Activated CD4-positive, alpha-beta T cell treated with anti-CD3 and anti-CD28 coated beads, Interleukin-2, amount 10 ng/mL, durations not matched to agents 24 days and 14 days (primary cell): ENCODE measurements at regions not wholly inside any gene's neighbourhood (a gene's known extent, or its start where the extent isn't known, plus 50 kb on each side); places are given as distances from the start of the nearest gene placed in this dataset.
"Not testable (repeated sequence)": the region's sequence is repeated elsewhere in the genome, so short reads cannot be mapped to it uniquely, and the experiment has no call there.

Experiments used
- DNase-seq: peaks from one replicate; pipeline ENCODE4 v3.0.0; 2022
- H3K27ac Mint-ChIP-seq: one replicate; pipeline ENCODE4 v1.8.0; 2022; ENCODE audit warnings: mild to moderate bottlenecking, mixed read lengths
- H3K27me3 Mint-ChIP-seq: one replicate; pipeline ENCODE4 v1.8.0; 2022; ENCODE audit warnings: mixed read lengths
- H3K36me3 Mint-ChIP-seq: one replicate; pipeline ENCODE4 v1.8.0; 2022; ENCODE audit warnings: low read depth, mild to moderate bottlenecking, mixed read lengths
- H3K4me1 Mint-ChIP-seq: one replicate; pipeline ENCODE4 v1.8.0; 2021; ENCODE audit warnings: mixed read lengths
- H3K4me3 Mint-ChIP-seq: one replicate; pipeline ENCODE4 v1.8.0; 2022; ENCODE audit warnings: mild to moderate bottlenecking, moderate library complexity, mixed read lengths
- H3K9me3 Mint-ChIP-seq: one replicate; pipeline ENCODE4 v1.8.0; 2021; ENCODE audit warnings: mixed read lengths
- intact Hi-C: fragments of 100-400 bp; cut with micrococcal nuclease; formaldehyde crosslinking; loops from one replicate; pipeline ENCODE4 v1.15.1; 2023

- Mint-ChIP-seq H3K4me3 (no peak overlapping the region), H3K36me3 (no peaks in the 10 kb centered on the region), H3K9me3 (peaks cover 9% of the 10 kb centered on the region), H3K4me1 (no peaks in the 10 kb centered on the region), H3K27ac (no peak overlapping the region), H3K27me3 (no peaks in the 10 kb centered on the region)
- intact Hi-C loops, result no loop called here
- no peak for DNase-seq
Measured at GRCh38 chr11:29634744-29635143, 382.1 kb downstream of the KCNA4 start.

GRCh38 chr11:29634244-29634643 lies 382.6 kb downstream of the KCNA4 start:
- H3K4me1 Mint-ChIP-seq, result no peaks in the 10 kb centered on the region
- intact Hi-C loops, result no loop called here
- H3K9me3 Mint-ChIP-seq, result peaks cover 9% of the 10 kb centered on the region
- no peaks in the 10 kb centered on the region for H3K36me3 Mint-ChIP-seq
- H3K27me3 Mint-ChIP-seq, result no peaks in the 10 kb centered on the region
- no peak overlapping the region for H3K27ac Mint-ChIP-seq
- no peak overlapping the region for H3K4me3 Mint-ChIP-seq
- DNase-seq, result no peak

DNA sequence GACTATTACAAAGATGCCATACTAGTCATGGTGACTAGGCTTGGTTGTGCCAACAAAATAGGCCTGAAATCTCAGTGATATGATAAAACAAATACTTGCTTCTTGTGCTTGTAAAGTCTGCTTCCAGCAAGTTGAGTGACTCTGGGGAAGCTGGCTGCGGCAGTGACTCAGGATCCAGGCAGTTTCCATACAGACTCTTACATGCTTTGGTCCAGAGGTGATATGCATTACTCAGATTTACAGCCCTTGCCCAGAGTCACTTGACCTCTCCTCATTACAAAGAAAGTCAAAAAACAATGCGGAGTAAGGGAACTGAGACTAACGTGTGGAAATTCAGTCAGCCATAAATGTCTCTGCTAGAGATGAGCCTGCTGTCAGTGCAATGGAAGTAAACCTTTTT lies 387.5 kb downstream of the KCNA4 start:
- Mint-ChIP-seq H3K36me3 (no peaks in the 10 kb centered on the region), H3K4me3 (no peak overlapping the region), H3K27me3 (no peaks in the 10 kb centered on the region), H3K4me1 (no peaks in the 10 kb centered on the region), H3K27ac (no peak overlapping the region), H3K9me3 (peaks cover 13% of the 10 kb centered on the region)
- intact Hi-C loops, result no loop called here
- DNase-seq, result no peak

DNA sequence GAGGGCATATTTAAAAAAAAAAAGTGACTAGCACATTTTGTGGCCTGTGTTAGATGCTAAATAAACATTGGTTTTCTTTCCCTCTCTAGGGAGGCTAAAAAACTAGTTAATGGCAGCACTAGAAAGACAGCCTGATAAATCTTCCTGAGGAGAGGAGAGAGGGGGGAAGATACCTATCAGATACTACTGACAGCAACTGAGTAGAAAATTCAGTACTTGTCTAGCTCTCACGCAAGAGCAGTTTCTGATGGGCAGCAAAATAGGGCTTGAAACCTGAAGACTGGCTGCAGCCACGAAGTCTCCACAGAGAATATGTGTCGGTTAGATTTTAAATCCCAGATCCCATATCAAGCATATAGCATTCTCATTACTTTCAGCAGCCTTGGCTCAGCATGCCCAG lies 388.2 kb downstream of the KCNA4 start:
- no peaks in the 10 kb centered on the region for H3K27me3 Mint-ChIP-seq
- intact Hi-C loops, result no loop called here
- peaks cover 13% of the 10 kb centered on the region for H3K9me3 Mint-ChIP-seq
- no peak for DNase-seq
- H3K36me3 Mint-ChIP-seq, result no peaks in the 10 kb centered on the region
- no peak overlapping the region for H3K4me3 Mint-ChIP-seq
- no peak overlapping the region for H3K27ac Mint-ChIP-seq
- H3K4me1 Mint-ChIP-seq, result no peaks in the 10 kb centered on the region

DNA sequence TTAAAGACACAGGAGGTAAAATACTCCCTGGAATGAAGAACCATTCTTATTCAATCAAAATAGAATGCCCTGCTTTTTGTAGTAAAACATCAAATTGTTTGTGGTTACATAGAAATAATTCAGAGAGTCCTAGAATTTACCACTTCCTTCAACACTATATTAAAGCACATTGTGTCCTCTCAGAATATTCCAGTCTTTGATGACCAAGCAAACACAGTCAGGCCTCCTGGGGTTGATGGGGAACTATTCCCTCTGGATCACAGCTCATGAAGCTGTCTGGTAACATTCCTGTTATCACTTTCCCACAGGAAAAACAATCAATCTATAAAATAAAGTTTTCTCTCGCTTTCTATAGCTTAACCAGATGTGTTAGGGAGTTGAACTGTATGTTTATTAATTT lies 389.3 kb downstream of the KCNA4 start:
- Mint-ChIP-seq H3K4me1 (no peaks in the 10 kb centered on the region), H3K4me3 (no peak overlapping the region), H3K36me3 (no peaks in the 10 kb centered on the region), H3K27ac (no peak overlapping the region), H3K27me3 (no peaks in the 10 kb centered on the region), H3K9me3 (peaks cover 13% of the 10 kb centered on the region)
- DNase-seq, result no peak
- intact Hi-C loops, result no loop called here

GRCh38 chr11:29623144-29623722 lies 393.6 kb downstream of the KCNA4 start:
- Mint-ChIP-seq H3K36me3 (no peaks in the 10 kb centered on the region), H3K27ac (no peak overlapping the region), H3K9me3 (peaks cover 4% of the 10 kb centered on the region), H3K27me3 (no peaks in the 10 kb centered on the region), H3K4me1 (no peaks in the 10 kb centered on the region), H3K4me3 (no peak overlapping the region)
- DNase-seq, result no peak
- intact Hi-C loops, result no loop called here

- Mint-ChIP-seq H3K27me3 (no peaks in the 10 kb centered on the region), H3K9me3 (no peaks in the 10 kb centered on the region), H3K27ac (no peak overlapping the region), H3K36me3 (no peaks in the 10 kb centered on the region), H3K4me1 (no peaks in the 10 kb centered on the region), H3K4me3 (no peak overlapping the region)
- DNase-seq, result no peak
- intact Hi-C loops, result no loop called here
Measured at GRCh38 chr11:29616611-29617010, 400.2 kb downstream of the KCNA4 start.

- H3K9me3 Mint-ChIP-seq, result no peaks in the 10 kb centered on the region
- H3K27ac Mint-ChIP-seq, result no peak overlapping the region
- DNase-seq, result no peak
- H3K36me3 Mint-ChIP-seq, result no peaks in the 10 kb centered on the region
- no peaks in the 10 kb centered on the region for H3K27me3 Mint-ChIP-seq
- H3K4me3 Mint-ChIP-seq, result no peak overlapping the region
- H3K4me1 Mint-ChIP-seq, result no peaks in the 10 kb centered on the region
- intact Hi-C loops, result no loop called here
Measured at GRCh38 chr11:29612423-29612822, 404.4 kb downstream of the KCNA4 start.

DNA sequence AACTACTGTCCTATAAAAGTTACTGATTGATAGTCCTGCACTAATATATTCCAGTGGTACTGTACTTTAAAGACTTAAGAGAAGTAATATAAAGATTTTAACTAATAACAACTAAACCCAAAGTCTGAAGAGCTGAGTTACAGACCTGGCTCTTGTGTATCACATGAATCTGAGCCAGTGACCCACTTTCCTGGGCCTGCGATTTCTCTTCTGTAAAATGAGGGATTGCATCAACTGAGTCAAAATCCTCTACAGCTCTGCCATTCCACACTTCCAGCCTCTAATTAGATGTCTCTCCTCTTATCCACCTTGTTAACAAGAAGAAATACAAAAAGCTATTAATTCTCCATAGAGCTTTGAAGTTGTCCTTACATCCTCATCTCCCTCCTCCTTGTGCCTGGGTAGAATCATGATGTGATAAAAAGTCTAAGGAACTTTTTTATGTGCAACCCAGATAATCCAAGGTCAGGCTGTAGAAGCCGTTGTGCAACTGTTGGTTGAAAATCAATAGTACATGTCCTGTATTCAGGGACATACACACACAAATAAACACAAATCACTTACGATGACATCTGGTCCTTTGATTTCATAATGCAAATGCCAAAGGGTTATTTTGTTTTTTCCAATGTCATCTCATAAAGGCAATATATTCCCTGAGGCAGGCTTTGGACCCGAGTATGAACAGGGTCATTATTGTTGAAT lies 410.3 kb downstream of the KCNA4 start:
- no peaks in the 10 kb centered on the region for H3K27me3 Mint-ChIP-seq
- no peak for DNase-seq
- H3K36me3 Mint-ChIP-seq, result no peaks in the 10 kb centered on the region
- intact Hi-C loops, result no loop called here
- H3K4me1 Mint-ChIP-seq, result no peaks in the 10 kb centered on the region
- peaks cover 6% of the 10 kb centered on the region for H3K9me3 Mint-ChIP-seq
- no peak overlapping the region for H3K4me3 Mint-ChIP-seq
- no peak overlapping the region for H3K27ac Mint-ChIP-seq

GRCh38 chr11:29600151-29600575 lies 416.7 kb downstream of the KCNA4 start:
- H3K27ac Mint-ChIP-seq, intact Hi-C loops, H3K4me1 Mint-ChIP-seq, H3K27me3 Mint-ChIP-seq, H3K36me3 Mint-ChIP-seq, DNase-seq, H3K4me3 Mint-ChIP-seq: not testable (repeated sequence)
- H3K9me3 Mint-ChIP-seq, result peaks cover 15% of the 10 kb centered on the region

GRCh38 chr11:29584342-29584741 lies 432.5 kb downstream of the KCNA4 start:
- Mint-ChIP-seq H3K4me3 (no peak overlapping the region), H3K27me3 (no peaks in the 10 kb centered on the region), H3K36me3 (no peaks in the 10 kb centered on the region), H3K9me3 (peaks cover 12% of the 10 kb centered on the region), H3K4me1 (no peaks in the 10 kb centered on the region), H3K27ac (no peak overlapping the region)
- no peak for DNase-seq
- intact Hi-C loops, result no loop called here

DNA sequence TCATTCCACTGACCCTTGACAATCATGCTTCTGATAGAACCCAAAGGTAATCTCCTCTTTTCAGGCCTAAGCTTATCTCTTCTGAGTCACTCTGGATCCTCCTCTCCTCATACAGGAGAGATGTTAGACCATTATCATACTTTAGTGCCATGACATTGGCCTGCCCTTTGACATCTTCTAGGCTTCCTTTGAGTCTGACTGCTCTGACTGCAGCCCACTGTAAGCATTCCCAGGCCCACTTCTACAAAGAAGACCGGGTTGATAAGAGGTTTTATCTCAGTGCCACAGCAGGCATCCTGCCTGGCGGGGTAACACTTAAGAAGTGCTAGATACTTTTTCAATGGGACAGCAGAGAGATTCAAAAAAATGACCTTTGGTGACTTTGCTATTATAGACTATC lies 438.0 kb downstream of the KCNA4 start:
- Mint-ChIP-seq H3K27ac (no peak overlapping the region), H3K36me3 (no peaks in the 10 kb centered on the region), H3K9me3 (peaks cover 16% of the 10 kb centered on the region), H3K4me3 (no peak overlapping the region), H3K4me1 (no peaks in the 10 kb centered on the region), H3K27me3 (no peaks in the 10 kb centered on the region)
- intact Hi-C loops, result no loop called here
- no peak for DNase-seq

DNA sequence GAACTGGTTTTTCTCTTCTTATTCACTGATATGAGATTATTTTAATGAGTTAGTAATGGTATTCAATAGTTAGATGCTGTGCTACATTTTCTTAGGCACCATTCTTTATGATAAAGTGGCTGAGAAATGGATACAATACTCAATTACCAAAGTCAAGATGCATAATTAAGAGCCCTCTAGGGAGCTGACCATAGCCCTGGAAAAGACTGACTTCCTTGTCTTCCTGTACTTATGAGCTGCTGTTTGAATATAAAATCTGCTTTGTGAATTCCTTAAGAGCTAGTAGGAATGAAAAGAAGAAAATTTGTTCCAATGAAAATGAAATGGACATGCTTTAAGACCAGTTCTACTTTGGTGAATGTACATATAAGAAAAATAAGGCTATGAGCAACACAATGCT lies 452.3 kb downstream of the KCNA4 start:
- Mint-ChIP-seq H3K9me3 (no peaks in the 10 kb centered on the region), H3K4me3 (no peak overlapping the region), H3K4me1 (no peaks in the 10 kb centered on the region), H3K27ac (no peak overlapping the region), H3K36me3 (no peaks in the 10 kb centered on the region), H3K27me3 (no peaks in the 10 kb centered on the region)
- DNase-seq, result no peak
- intact Hi-C loops, result no loop called here

DNA sequence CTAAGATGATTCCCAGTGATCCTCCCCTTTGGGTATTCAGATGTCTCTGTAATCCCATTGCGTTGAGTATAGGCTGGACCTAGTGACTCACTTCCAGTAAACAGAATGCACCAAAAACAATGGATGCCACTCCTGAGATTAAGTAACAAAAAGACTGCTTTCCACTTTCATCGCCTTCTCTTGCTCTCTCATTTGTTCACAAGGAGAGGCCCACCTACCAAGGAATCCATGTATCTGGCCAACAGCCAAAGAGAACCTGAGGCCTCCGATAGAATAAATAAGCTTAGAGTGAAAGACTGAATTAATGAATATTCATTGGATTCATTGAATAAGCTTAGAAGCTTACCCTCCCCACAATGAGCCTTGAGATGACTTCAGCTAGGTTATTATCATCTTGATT lies 454.6 kb downstream of the KCNA4 start:
- intact Hi-C loops, result no loop called here
- Mint-ChIP-seq H3K4me3 (no peak overlapping the region), H3K36me3 (no peaks in the 10 kb centered on the region), H3K4me1 (no peaks in the 10 kb centered on the region), H3K27me3 (no peaks in the 10 kb centered on the region), H3K9me3 (no peaks in the 10 kb centered on the region), H3K27ac (no peak overlapping the region)
- no peak for DNase-seq

GRCh38 chr11:29553990-29554389 lies 462.8 kb downstream of the KCNA4 start:
- Mint-ChIP-seq H3K9me3 (no peaks in the 10 kb centered on the region), H3K27me3 (no peaks in the 10 kb centered on the region), H3K36me3 (no peaks in the 10 kb centered on the region), H3K27ac (no peak overlapping the region), H3K4me1 (no peaks in the 10 kb centered on the region), H3K4me3 (no peak overlapping the region)
- intact Hi-C loops, result no loop called here
- no peak for DNase-seq
